Endodermal cell (in vitro differentiated cells): ENCODE measurements at regions not wholly inside any gene's neighbourhood (a gene's known extent, or its start where the extent isn't known, plus 50 kb on each side); places are given as distances from the start of the nearest gene placed in this dataset.

Experiments used
- DNase-seq: peaks from one replicate; pipeline ENCODE4 v3.0.0-alpha.2; 2017
- H3K27ac ChIP-seq: 2 replicates; pipeline ENCODE4 v1.5.1; 2013; ENCODE audit warnings: mild to moderate bottlenecking, low read depth, low read length, moderate library complexity
- H3K27me3 ChIP-seq: 2 replicates; pipeline ENCODE4 v1.6.1; 2013; ENCODE audit warnings: mild to moderate bottlenecking, low read length, moderate library complexity; ENCODE audit not compliant: insufficient read depth, control insufficient read depth, poor library complexity, severe bottlenecking
- H3K36me3 ChIP-seq: 2 replicates; pipeline ENCODE4 v1.7.0; 2013; ENCODE audit warnings: mild to moderate bottlenecking, low read length, moderate library complexity; ENCODE audit not compliant: control insufficient read depth, insufficient read depth
- H3K4me1 ChIP-seq: one replicate; pipeline ENCODE4 v1.7.0; 2013; ENCODE audit warnings: low read length; ENCODE audit not compliant: control insufficient read depth, insufficient read depth
- H3K4me3 ChIP-seq: 2 replicates; pipeline ENCODE4 v1.5.1; 2013; ENCODE audit warnings: mild to moderate bottlenecking, low read length, moderate library complexity
- H3K9ac ChIP-seq: 2 replicates; pipeline ENCODE4 v1.6.1; 2013; ENCODE audit warnings: mild to moderate bottlenecking, low read length, moderate library complexity; ENCODE audit not compliant: poor library complexity, severe bottlenecking; ENCODE audit errors: extremely low read depth
- H3K9me3 ChIP-seq: 2 replicates; pipeline ENCODE4 v1.6.1; 2013; ENCODE audit warnings: mild to moderate bottlenecking, low read length, moderate library complexity; ENCODE audit not compliant: control insufficient read depth
- H3K27ac Mint-ChIP-seq: 2 replicates; pipeline ENCODE4 v1.8.0; 2020; ENCODE audit warnings: mixed read lengths
- H3K27me3 Mint-ChIP-seq: 2 replicates; pipeline ENCODE4 v1.8.0; 2021; ENCODE audit warnings: mild to moderate bottlenecking, mixed read lengths; ENCODE audit not compliant: insufficient read depth
- H3K36me3 Mint-ChIP-seq: 2 replicates; pipeline ENCODE4 v1.8.0; 2020; ENCODE audit warnings: low read depth, mixed read lengths
- H3K4me1 Mint-ChIP-seq: 2 replicates; pipeline ENCODE4 v1.8.0; 2020; ENCODE audit warnings: mixed read lengths
- H3K4me3 Mint-ChIP-seq: 2 replicates; pipeline ENCODE4 v1.8.0; 2020; ENCODE audit warnings: mild to moderate bottlenecking, moderate library complexity, mixed read lengths
- H3K9me3 Mint-ChIP-seq: 2 replicates; pipeline ENCODE4 v1.8.0; 2020; ENCODE audit warnings: mild to moderate bottlenecking, mixed read lengths
- CTCF ChIP-seq: fragments of 200-600 bp; sonication (generic); conservative IDR thresholded peaks from 2 replicates; pipeline ENCODE4 v1.5.0; 2021; ENCODE audit warnings: antibody characterized with exemption, mild to moderate bottlenecking
- WGBS, 2 experiments: methylation state at CpG; one replicate each; pipeline versions ENCODE4 v1.1.5 to v1.1.7; 2013; ENCODE audit warnings: missing lambda C conversion rate in 2 of 2, mixed read lengths in 1 of 2; ENCODE audit not compliant: insufficient coverage in 1 of 2, insufficient read length in 1 of 2; 5-methylcytosine and 5-hydroxymethylcytosine counted together

- Mint-ChIP-seq H3K4me3 (no peak overlapping the region), H3K4me1 (peaks cover 6% of the 10 kb centered on the region)
- H3K27ac ChIP-seq, result no peak overlapping the region
These were observed 687.6 kb downstream of the DCDC2C start for GRCh38 chr2:4391013-4391412.

GRCh38 chr2:4404363-4404762 lies 701.0 kb downstream of the DCDC2C start:
- H3K9me3 Mint-ChIP-seq, result peaks cover 10% of the 10 kb centered on the region
- Histone ChIP-seq H3K9ac (no peak overlapping the region), H3K27ac (no peak overlapping the region), H3K36me3 (no peaks in the 10 kb centered on the region), H3K27me3 (no peaks in the 10 kb centered on the region), H3K9me3 (peaks cover 10% of the 10 kb centered on the region), H3K4me3 (no peak overlapping the region), H3K4me1 (no peaks in the 10 kb centered on the region)
- no peaks in the 10 kb centered on the region for H3K36me3 Mint-ChIP-seq
- no peak for TF ChIP-seq CTCF
- H3K27me3 Mint-ChIP-seq, result no peaks in the 10 kb centered on the region
- H3K4me1 Mint-ChIP-seq, result peaks cover 3% of the 10 kb centered on the region
- H3K4me3 Mint-ChIP-seq, result no peak overlapping the region
- H3K27ac Mint-ChIP-seq, result no peak overlapping the region
- no peak for DNase-seq
- WGBS, 2 experiments, result 86 to 89% methylated on average over 10 of the region's 10 CpGs

More at GRCh38 chr2:4391013-4391412, 687.6 kb downstream of the DCDC2C start:
- no peaks in the 10 kb centered on the region for H3K36me3 ChIP-seq
- Mint-ChIP-seq H3K9me3 (peaks cover 16% of the 10 kb centered on the region), H3K36me3 (peaks cover 4% of the 10 kb centered on the region), H3K27ac (no peak overlapping the region), H3K27me3 (no peaks in the 10 kb centered on the region)
- no peak overlapping the region for H3K9ac ChIP-seq
- TF ChIP-seq CTCF, result no peak
- WGBS, 2 experiments, result 88% methylated on average over 2 to 3 of the region's 3 CpGs
- H3K4me1 ChIP-seq, result no peaks in the 10 kb centered on the region
- H3K27me3 ChIP-seq, result no peaks in the 10 kb centered on the region
- H3K4me3 ChIP-seq, result no peak overlapping the region
- H3K9me3 ChIP-seq, result no peaks in the 10 kb centered on the region
- no peak for DNase-seq

GRCh38 chr2:4408321-4408720 lies 704.9 kb downstream of the DCDC2C start:
- H3K9me3 ChIP-seq, result no peaks in the 10 kb centered on the region
- DNase-seq, result no peak
- no peaks in the 10 kb centered on the region for H3K9me3 Mint-ChIP-seq
- H3K36me3 Mint-ChIP-seq, result no peaks in the 10 kb centered on the region
- no peaks in the 10 kb centered on the region for H3K4me1 ChIP-seq
- no peak overlapping the region for H3K4me3 ChIP-seq
- no peaks in the 10 kb centered on the region for H3K27me3 ChIP-seq
- no peak for TF ChIP-seq CTCF
- H3K27ac Mint-ChIP-seq, result no peak overlapping the region
- H3K36me3 ChIP-seq, result no peaks in the 10 kb centered on the region
- peaks cover 3% of the 10 kb centered on the region for H3K4me1 Mint-ChIP-seq
- H3K4me3 Mint-ChIP-seq, result no peak overlapping the region
- no peaks in the 10 kb centered on the region for H3K27me3 Mint-ChIP-seq
- no peak overlapping the region for H3K9ac ChIP-seq
- no peak overlapping the region for H3K27ac ChIP-seq
- 69 to 76% methylated on average over 8 to 10 of the region's 10 CpGs for WGBS, 2 experiments
